HG02884 (cell line): ENCODE measurements at regions not wholly inside any gene's neighbourhood (a gene's known extent, or its start where the extent isn't known, plus 50 kb on each side); places are given as distances from the start of the nearest gene placed in this dataset.

ENCODE experiments used
- ATAC-seq: cut with Tn5 transposase; IDR thresholded peaks from one replicate; pipeline ENCODE4 v1.9.1; 2021; ENCODE audit warnings: mild to moderate bottlenecking, moderate library complexity; ENCODE audit not compliant: unreplicated experiment

DNA sequence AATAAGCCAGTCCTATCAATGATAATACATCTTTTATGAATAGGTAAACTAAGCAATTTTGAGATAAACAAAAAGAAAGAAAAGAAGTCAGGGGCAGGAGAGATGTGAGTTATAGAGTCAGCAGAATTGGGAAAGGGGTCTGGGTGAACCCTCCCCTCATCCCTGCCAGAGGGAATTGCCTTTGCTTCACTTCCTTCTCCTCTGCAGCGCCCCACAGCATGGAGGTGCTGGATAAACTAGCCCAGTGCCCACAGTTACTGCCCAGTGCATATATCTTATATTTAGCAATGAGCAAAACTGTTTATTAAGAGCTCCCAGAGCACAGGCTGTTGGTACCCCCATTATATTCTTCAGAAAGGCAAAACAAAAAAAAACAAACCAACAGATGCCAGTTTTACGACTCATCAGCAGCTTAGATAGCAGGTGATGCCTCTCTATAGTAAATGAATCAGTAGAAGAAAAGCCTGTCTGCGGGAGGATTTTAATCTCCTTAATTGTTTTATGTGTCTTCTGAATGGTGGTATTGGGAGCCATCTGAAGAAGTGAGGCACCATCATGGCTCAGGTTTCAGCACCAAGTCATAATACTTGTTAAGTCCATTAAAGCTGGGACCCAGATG is 419.2 kb downstream of the EPM2A start:
- no peak for ATAC-seq

DNA sequence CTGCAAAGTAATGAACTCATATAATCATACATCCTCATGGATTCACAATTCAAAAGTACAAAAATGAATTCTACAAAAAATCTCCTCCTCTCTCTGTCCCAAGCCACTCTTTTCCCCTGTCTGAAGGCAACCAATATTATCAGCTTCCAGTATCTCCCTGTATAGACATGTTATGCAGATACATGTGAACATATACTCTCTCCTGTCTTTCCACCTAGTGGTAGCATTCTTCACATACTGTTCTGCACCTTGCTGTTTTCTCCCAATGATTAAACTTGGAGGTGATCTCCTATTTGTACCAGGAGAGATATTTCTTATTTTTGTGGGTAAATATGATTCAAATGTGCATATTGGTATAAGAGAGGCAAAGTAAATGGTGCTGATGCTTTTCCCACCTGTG is 416.4 kb downstream of the EPM2A start:
- no peak for ATAC-seq

DNA sequence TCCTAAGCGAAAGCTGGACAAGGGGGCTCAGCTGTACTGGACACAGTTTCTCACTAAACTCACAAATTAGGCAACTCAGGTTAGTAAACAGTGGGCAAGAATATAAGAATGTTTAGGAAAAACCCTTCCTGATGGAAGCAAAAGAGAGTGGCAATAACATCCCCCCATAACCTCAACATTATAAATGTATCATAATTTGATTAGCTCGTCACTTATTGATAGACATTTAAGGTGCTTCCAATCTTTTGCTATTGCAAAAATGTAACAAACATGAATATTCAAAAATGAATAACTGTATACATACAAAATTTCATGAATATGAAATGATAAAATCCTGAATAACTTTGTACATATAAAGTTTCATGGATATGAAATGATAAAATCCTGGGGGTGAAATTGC is 415.7 kb downstream of the EPM2A start:
- no peak for ATAC-seq

DNA sequence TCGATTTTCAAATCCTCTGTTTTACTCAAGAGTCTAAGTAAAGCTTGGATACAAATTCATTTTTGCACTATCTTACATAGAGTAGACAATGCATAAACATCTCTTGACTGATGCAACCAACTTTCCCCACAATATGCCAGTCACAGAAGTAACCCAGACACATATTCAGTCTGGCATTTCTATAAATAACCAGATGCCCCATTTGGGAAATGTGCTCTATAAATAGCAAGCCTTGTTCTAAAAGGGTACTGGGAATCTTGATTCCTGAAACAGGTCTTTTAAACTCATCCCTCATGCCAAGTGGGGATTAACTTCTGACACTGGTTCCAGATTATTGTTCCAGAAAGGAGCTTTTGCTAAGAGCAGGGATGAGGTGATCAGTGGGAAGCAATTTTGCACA is 411.7 kb downstream of the EPM2A start:
- no peak for ATAC-seq

DNA sequence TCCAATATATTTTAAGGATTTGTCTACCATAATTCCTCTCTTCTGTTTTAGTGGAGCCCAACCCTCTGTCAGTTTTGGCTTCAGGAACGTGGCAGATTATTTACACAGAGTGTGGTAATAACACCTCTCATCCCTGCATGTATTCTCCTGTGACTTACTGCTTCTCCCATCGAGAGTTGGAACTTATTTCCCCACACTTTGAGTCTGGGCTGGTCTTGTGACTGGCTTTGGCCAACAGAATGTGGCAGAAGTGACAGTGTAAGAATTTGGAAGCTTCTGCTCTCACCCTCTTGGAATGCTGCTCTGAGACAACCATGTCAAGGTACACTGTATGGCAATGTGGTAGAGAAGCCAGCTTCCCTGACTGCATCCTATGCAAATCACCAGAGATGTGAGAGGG is 407.7 kb downstream of the EPM2A start:
- no peak for ATAC-seq

DNA sequence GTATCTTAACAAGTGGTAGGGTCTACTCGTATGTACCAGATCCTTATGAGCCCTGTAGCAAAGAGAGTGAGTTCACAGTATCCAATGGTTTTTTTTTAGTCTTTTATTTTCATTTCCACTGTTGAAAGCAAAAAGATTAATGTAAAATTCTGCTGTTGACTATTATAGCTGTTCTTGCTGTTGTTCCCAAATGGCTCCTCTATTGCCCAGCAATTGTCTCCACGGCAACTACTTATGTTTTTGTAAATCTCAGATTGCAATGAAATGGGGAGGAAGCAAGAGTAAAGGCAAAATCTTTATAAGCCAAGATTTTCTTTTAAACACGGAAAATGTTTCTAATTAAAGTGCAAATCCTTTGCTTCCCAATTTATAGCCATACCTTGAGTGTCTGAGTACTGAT is 406.1 kb downstream of the EPM2A start:
- no peak for ATAC-seq

DNA sequence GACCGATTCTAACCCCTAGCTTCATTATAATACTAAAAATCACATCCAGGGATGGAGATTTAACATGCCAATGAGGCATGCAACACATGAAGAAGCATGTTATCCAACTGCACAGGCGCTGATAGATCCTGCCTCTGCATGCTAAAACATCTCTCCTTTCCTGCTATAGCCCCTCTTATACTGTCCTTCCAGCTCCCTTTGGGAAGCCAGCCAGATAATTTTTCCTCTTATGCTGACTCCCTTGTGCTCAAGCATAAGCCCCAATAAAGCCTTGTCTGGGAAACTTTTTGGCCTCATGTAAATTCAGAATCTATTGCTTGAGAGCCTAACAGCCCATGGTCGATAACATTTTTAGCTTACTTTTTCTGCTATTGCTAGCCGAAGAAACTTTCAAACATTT is 404.3 kb downstream of the EPM2A start:
- ATAC-seq: no peak

DNA sequence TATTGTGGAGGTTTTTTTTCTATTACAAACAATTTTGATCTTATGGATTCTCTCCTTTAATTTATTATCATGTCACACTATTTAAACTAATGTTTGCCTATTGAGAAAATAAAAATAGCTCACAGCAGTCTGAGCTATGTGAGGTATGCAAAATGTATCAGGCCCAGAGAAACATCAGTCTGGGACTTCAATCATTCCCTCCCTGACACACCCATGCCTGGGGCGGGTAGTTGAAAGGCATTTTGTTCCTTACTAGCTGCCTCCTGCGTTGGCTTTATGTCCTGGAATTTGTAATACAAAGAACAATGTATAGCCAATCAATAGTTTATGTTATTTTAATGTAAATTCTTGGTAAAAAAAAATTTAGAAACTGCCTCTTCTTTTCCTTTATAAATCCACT is 403.3 kb downstream of the EPM2A start:
- no peak for ATAC-seq

DNA sequence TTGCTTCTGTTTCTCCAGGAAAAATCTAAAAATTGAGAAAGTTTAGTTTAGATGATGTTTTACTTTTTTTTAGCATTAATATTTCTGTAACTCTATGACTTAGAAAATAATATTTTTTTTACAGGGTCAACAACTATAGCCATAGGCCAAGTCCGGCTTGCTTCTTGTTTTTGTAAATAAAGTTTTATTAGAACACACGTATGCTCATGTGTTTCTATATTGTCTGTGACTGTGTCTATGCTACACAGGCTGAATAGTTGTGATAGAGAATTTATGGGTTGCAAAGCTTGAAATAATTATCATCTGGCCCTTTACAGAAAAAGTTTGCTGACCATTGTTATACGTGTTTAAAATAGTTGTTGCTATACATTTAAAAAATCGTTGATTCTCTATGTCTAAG is 399.2 kb downstream of the EPM2A start:
- ATAC-seq: no peak

DNA sequence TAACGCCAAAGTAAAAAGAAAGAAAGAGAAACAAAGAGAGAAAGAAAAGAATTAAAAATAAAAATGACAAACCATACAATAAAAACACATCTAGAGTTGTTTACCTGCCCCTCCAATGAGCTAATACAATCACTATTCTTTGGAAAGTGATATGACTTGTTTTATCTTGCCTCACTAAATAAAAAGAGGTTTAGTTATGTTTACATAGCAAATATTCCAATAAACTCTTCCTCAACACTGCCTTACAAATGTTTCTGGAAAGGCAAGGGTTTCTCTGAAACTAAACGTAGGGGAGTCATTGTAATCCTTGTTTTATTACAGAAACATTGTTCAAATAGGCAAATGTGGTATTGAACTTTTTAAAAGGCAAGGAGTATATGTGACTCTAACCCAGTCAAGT is 396.2 kb downstream of the EPM2A start:
- ATAC-seq: no peak

DNA sequence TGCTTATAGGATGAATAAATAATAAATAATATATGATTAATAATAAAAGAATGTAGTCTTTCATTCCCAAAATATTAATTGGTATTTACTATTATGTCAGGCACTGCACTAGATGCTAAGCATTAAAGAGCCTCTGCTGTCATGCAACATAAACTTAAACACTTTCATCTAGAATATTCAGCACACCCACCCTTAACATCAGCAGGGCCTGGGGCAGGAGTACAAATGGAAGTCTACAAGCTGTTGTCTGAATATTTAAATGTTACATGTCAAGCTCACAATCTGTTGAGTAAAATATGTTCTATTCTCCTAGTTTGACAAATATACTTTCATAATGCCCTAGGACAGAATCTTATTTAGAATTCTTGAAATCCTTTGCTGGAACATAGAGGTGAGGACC is 395.1 kb downstream of the EPM2A start:
- no peak for ATAC-seq

DNA sequence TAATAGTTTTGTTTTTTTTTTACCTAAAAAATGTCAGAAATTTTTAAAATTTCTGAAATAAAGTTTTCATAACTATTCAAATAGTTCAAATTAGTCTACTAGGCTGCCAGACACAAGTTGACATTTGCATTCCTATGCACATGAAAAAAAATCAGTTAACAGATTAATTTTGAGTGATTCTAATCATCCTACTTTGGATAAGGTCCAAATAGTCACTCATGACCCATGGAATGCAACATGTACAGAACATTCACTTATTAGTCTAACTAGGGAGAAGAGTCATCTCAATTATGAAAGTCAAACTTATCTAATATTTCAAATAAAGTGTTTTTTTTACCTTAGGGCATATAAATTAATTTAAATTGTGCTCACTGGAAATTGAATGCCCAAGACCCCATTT is 390.2 kb downstream of the EPM2A start:
- ATAC-seq: no peak

DNA sequence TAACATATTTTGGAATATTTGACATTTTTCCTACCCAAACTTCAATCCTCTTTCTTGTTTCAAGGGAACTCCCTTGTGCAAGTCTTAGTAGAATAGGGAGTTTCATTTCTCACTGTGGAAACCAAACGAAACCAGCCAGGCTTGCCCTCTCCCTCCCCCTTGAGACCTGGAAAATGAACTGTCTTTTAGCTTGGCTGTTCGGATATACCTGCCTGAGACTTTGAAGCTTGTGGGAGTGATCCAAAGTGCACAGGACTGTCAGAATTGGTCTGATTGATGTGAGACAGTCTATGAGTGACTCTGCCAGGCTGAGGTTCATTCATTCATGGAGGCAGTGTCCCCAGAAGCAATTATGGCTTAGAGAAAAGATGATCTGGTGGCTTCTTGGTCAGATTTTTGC is 388.1 kb downstream of the EPM2A start:
- no peak for ATAC-seq

DNA sequence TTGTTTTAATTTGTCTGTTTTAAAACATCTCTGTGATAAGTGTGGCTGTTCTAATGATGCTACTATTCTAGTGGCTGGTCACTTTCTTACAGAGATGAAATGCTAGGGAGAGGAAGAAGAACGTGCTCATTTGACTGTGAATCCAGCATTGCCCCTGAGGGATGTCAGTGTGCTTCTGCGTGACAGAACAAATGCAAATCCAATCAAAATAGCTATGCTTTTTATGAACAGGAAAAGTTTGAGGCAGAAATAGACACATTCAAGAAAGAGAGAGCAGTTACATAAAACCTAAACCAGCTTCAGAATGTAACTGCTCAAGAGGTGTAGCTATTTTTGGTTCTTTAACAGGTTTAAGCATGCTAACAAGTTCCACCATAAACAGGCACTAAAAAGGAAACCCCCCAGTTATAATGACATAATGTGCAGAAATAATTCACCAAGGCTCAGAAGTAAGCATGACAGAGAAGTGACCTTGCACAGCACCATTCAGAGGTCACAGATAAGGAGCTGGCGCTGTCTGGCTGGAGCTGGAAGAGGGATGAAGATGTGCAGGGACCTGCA is 385.3 kb downstream of the EPM2A start:
- peak; percentile 76 for ATAC-seq

DNA sequence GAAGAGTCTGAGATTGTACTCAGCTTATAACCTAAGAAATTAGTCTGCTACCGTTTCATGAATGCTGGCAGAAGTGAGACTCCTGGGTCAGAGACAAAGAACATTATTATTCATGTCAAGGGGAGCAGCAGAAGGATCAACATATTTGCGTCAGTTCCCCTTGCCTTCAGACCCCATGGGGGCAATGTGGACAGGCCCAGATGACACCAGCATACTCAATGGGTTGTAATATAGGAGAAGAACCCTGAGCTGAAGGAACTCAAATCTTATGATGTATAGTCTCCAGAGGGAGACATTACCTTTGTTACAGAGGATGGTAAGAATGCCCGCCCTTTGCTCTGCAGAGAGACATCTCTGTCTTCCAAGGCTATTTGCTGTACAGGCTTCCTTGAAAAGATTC is 384.4 kb downstream of the EPM2A start:
- no peak for ATAC-seq

DNA sequence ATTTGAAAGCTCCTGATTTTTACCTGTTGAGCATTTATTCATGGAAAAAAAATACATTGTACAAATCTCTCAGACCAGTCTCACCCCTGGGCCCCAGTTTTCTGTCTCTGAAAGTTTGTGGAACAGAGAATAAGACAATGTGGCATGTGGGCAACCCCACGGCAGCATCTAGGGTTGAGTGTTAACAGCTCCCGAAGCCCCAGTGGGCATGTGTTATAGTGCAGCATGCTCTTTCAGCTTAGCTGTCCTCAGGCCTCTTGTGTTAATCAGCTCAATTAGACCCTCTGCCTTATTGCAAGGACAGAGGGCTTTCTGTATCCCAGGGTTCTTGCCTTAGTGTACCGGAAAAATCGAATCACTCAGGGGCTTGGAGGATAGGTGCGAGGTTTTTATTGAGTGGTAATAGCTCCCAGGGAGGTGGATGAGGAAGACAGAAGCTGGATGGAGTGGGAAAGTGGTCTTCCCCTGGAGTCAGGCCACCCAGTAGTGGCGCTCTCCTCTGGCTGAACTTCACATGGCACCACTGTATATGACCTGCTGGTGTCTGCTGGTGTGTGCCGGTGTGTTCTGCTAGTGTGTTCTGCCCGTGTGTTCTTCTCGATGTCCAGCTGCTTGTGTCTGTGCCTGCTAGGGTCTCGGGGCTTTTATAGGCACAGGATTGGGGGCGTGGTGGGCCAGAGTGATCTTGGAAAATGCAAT is 382.8 kb downstream of the EPM2A start:
- no peak for ATAC-seq

DNA sequence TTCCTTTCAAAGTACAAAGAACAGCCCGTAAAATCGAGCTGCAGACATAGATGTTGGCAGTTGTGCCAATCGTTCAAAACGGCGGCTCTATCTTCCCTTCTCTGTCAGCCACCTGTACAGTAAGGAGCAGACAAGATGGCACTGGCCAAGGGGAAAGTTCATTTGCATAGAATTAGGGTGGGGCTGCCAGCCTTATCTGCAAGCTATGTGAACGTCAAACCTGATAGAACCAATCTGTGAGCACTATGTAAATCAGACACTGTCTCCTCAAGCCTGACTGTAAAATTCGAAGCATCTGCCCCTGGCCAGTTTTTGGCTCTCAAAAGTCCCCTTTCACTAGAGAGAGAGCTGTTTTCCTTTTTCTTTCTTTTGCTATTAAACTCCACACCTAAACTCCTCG is 374.5 kb downstream of the EPM2A start:
- no peak for ATAC-seq

DNA sequence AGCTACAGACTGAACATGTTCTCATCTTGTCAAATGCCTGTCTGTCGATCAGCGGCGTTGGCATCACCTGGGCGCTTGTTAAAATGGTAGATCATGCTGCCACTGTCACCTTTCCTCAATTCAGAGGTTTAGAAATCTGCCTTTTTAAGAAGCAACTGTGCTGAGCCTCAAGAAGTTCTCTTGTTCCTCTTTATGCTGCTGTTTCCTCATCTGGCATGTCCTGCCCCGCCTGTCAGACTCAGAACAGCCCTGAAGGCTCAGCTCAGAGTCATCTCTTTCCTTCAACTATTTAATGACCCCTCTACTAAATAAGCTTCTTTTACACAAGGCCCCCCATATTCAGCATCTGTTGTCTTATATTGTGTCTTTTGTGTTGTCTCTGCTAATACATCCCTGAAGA is 368.2 kb downstream of the EPM2A start:
- ATAC-seq: no peak

DNA sequence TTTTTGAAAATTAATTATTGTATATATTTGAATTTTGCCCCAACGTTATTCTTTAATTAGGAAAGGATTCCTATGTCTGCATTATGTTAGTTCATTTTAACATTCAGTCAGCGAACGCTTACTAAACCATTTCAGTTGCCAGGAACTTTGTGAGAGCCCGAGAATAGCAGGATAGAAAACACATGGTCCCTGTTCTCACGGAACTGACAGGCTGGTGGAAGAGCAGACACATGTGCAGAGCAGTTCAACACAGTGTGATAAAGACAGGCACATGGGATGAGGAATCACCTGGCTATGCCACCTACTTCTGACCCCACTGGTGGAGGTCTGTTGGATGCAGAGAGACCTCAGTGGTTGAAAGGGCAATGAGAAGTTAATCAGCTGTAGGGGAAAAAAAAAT is 367.2 kb downstream of the EPM2A start:
- no peak for ATAC-seq

DNA sequence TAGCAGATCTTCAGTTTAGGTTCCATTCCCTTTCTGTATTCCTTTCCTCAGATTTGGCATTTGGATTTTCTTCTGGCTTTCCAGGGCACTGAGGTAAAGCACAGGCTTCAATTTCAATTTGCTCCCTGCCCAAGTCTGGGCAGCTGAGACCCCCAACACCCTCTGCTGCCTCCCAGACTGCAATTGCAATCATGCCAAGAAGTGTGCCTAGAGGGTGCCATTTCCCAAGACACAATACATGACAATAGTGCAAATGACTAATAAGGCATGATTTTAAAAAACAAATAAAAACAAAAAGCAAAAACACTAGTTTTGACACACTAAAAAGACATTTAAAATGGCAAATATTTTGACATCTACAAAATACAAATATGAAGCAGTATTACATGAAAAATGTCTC is 364.8 kb downstream of the EPM2A start:
- no peak for ATAC-seq

DNA sequence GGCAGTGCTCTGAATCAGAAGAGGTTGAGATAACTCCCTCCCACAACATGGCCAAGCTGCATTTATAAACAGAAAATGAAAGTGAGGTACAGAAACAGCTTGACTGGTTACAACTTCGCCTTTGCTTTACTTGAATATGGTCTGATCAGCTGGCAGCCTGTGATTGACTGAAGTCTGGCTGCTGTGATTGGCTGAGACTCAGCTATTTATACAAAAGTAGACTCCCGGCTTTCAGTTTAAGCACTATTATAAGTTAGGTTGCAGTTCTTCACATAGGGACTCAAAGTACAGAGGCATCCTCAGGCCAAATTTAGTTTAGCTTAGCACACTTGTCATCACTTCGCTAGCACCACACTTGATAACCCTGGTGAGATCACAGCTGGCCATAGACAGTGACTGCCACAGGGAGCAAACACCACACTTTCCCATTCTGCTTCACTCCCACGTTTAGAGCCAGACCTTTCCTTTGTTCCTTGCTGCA is 362.6 kb downstream of the EPM2A start:
- ATAC-seq: peak; percentile 99

DNA sequence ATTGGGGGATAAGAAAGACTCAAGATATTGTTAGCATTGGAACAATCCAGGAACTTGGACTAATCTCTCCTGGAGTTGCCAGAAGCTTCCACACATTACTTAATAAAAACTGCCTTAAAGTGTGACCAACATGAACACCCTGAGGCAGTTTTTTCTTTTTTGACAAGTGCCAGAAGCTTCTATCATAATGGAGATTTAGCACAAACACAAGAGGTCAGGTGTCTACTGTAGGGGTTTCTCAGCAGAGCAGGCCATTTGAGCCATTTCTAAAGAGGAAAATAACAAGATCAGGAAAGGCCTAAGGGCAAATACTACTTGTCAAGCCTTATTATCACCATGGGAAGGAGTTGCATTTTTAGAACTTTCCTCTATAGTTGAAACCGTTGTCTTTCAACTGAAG is 361.5 kb downstream of the EPM2A start:
- no peak for ATAC-seq

DNA sequence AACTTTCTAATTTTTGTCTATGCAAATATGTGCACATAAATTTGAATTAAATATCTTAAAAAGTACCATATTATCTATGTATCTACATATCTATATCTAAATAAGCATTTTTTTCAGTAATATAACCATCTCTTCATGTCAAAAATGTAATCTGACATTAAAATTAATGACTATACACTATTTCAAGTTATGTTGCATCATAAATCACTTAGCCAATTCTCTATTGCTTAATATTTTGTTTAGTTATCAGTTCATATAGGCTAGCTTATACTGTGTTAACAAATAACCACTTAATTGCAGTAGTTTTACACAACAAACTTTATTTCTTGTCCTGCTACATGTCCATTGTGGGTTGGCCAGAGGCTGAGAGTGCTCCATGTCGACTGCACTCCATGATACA is 360.8 kb downstream of the EPM2A start:
- ATAC-seq: no peak
